Left lung (tissue), 4 donors: ENCODE measurements at regions not wholly inside any gene's neighbourhood (a gene's known extent, or its start where the extent isn't known, plus 50 kb on each side); places are given as distances from the start of the nearest gene placed in this dataset.
"Not testable (repeated sequence)": the region's sequence is repeated elsewhere in the genome, so short reads cannot be mapped to it uniquely, and the experiment has no call there.

Source experiments
- ATAC-seq: fragments of 200-7000 bp; cut with Tn5 transposase; one replicate; pipeline ENCODE4 v1.9.1; 2020; ENCODE audit warnings: moderate library complexity
- DNase-seq, 4 donors: peaks; one replicate each; pipeline ENCODE4 v3.0.0-alpha.2; 2013 to 2020
- H3K27ac ChIP-seq, 2 donors: fragments of 200-600 bp; sonication (generic) in 1 of 2; one replicate each; pipeline versions ENCODE4 v1.5.0 to v1.8.0; 2020 to 2021
- H3K27me3 ChIP-seq, 2 donors: fragments of 200-600 bp; sonication (generic) in 1 of 2; one replicate each; pipeline versions ENCODE4 v1.5.0 to v1.8.0; 2020 to 2021
- H3K36me3 ChIP-seq, 2 donors: fragments of 200-600 bp; sonication (generic) in 1 of 2; one replicate each; pipeline versions ENCODE4 v1.5.0 to v1.8.0; 2020 to 2021
- H3K4me1 ChIP-seq, 2 donors: fragments of 200-600 bp; one replicate each; pipeline ENCODE4 v1.8.0; 2021
- H3K4me3 ChIP-seq, 2 donors: fragments of 200-600 bp; sonication (generic) in 1 of 2; one replicate each; pipeline versions ENCODE4 v1.5.0 to v1.8.0; 2020 to 2021; ENCODE audit warnings: mild to moderate bottlenecking in 1 of 2
- H3K9me3 ChIP-seq, 2 donors: fragments of 200-600 bp; sonication (generic) in 1 of 2; one replicate each; pipeline versions ENCODE4 v1.5.0 to v1.8.0; 2020 to 2021
- CTCF ChIP-seq, 2 donors: fragments of 200-600 bp; sonication (generic) in 1 of 2; IDR thresholded peaks; one replicate each; pipeline versions ENCODE4 v1.5.0 to v1.8.0; 2021; ENCODE audit warnings: antibody characterized with exemption in 2 of 2
- intact Hi-C, 2 donors: fragments of 100-400 bp; cut with DNase I; formaldehyde crosslinking; loops; one replicate each; pipeline versions ENCODE4 v1.11.2 to v1.14.2; 2022
- donor health status: DM: no; HTN: yes; CAD: no.
- donor health status: DM: no; HTN: no; CAD: no.

GRCh38 chr1:232130815-232131480 is 499.0 kb downstream of the SIPA1L2 start:
- no peak overlapping the region for H3K4me3 ChIP-seq
- H3K4me1 ChIP-seq: no peaks in the 10 kb centered on the region
- no peak overlapping the region for H3K27ac ChIP-seq
- no peaks in the 10 kb centered on the region for H3K27me3 ChIP-seq
- H3K36me3 ChIP-seq: no peaks in the 10 kb centered on the region
- DNase-seq (no peak), ATAC-seq (peak; percentile 65)
- intact Hi-C loops: no loop called here
- peaks cover 0 to 9% of the 10 kb centered on the region in 2 donors for H3K9me3 ChIP-seq
- no peak for TF ChIP-seq CTCF (IDR thresholded peaks at IDR 0.05)

GRCh38 chr1:232127190-232127589 is 500.6 kb downstream of the DISC1 start:
- Histone ChIP-seq H3K27me3 (no peaks in the 10 kb centered on the region), H3K9me3 (peaks cover 0 to 9% of the 10 kb centered on the region in 2 donors), H3K4me3 (no peak overlapping the region), H3K36me3 (no peaks in the 10 kb centered on the region), H3K4me1 (no peaks in the 10 kb centered on the region), H3K27ac (no peak overlapping the region)
- TF ChIP-seq CTCF (IDR thresholded peaks at IDR 0.05): no peak
- no peak for ATAC-seq
- intact Hi-C loops: no loop called here
- no peak for DNase-seq

- no peak for TF ChIP-seq CTCF (IDR thresholded peaks at IDR 0.05)
- DNase-seq: no peak
- intact Hi-C loops: no loop called here
These were observed 497.4 kb downstream of the DISC1 start for GRCh38 chr1:232123775-232124659.

GRCh38 chr1:232117903-232118302 is 491.3 kb downstream of the DISC1 start:
- H3K27me3 ChIP-seq, H3K9me3 ChIP-seq, H3K4me1 ChIP-seq, H3K27ac ChIP-seq, intact Hi-C loops, ATAC-seq, DNase-seq, H3K36me3 ChIP-seq, H3K4me3 ChIP-seq: not testable (repeated sequence)

More at GRCh38 chr1:232123775-232124659, 497.4 kb downstream of the DISC1 start:
- H3K9me3 ChIP-seq: no peaks in the 10 kb centered on the region
- ATAC-seq: no peak
- no peaks in the 10 kb centered on the region for H3K36me3 ChIP-seq
- no peak overlapping the region for H3K4me3 ChIP-seq
- no peak overlapping the region for H3K27ac ChIP-seq
- no peaks in the 10 kb centered on the region for H3K4me1 ChIP-seq
- no peaks in the 10 kb centered on the region for H3K27me3 ChIP-seq

GRCh38 chr1:232114985-232115384 is 488.4 kb downstream of the DISC1 start:
- Histone ChIP-seq H3K4me3 (no peak overlapping the region), H3K4me1 (no peaks in the 10 kb centered on the region), H3K27ac (no peak overlapping the region), H3K9me3 (no peaks in the 10 kb centered on the region), H3K36me3 (no peaks in the 10 kb centered on the region), H3K27me3 (peaks cover 0 to 9% of the 10 kb centered on the region in 2 donors)
- ATAC-seq: no peak
- intact Hi-C loops: no loop called here
- DNase-seq: no peak
- no peak for TF ChIP-seq CTCF (IDR thresholded peaks at IDR 0.05)
